Progenitor cell of endocrine pancreas (in vitro differentiated cells): ENCODE measurements at regions not wholly inside any gene's neighbourhood (a gene's known extent, or its start where the extent isn't known, plus 50 kb on each side); places are given as distances from the start of the nearest gene placed in this dataset.

Experiments
- DNase-seq: peaks from one replicate; pipeline ENCODE4 v3.0.0; 2021; ENCODE audit warnings: low spot score; ENCODE audit not compliant: unreplicated experiment
- H3K27ac Mint-ChIP-seq: 2 replicates; pipeline ENCODE4 v1.8.0; 2021; ENCODE audit warnings: mild to moderate bottlenecking, moderate library complexity, mixed read lengths
- H3K27me3 Mint-ChIP-seq: 2 replicates; pipeline ENCODE4 v1.8.0; 2021; ENCODE audit warnings: mixed read lengths
- H3K36me3 Mint-ChIP-seq: 2 replicates; pipeline ENCODE4 v1.8.0; 2022; ENCODE audit warnings: mixed read lengths; ENCODE audit not compliant: insufficient read depth
- H3K4me1 Mint-ChIP-seq: 2 replicates; pipeline ENCODE4 v1.8.0; 2021; ENCODE audit warnings: low read depth, mixed read lengths
- H3K4me3 Mint-ChIP-seq: 2 replicates; pipeline ENCODE4 v1.8.0; 2021; ENCODE audit warnings: low read depth, mild to moderate bottlenecking, moderate library complexity, mixed read lengths
- H3K9me3 Mint-ChIP-seq: 2 replicates; pipeline ENCODE4 v1.8.0; 2021; ENCODE audit warnings: low read depth, mixed read lengths
- TF ChIP-seq, protein P1 (sequence below): fragments of 200-600 bp; sonication (generic); IDR thresholded peaks from one replicate; pipeline ENCODE4 v1.5.0; 2021; ENCODE audit warnings: antibody characterized with exemption, mild to moderate bottlenecking; ENCODE audit not compliant: unreplicated experiment

DNA sequence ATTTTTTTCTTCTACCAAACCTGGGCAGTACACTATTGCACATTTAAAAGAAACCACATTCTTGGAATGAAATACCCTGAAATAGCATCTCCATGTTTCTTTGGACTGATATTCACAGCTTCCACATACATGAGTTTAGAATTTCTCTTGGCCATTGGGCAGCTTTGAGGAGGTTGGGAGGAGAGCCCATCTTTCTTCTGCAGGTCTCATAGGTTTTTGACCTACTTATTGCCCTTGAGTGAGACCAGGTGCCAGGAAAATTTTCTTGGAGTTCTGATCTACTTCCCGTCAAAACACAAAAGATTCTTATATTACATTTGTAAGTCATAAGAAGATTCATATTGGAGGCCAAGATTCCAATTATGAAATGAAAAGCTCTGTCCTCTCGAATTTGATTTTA is 212.0 kb downstream of the IBTK start:
- Mint-ChIP-seq H3K4me1 (no peaks in the 10 kb centered on the region), H3K27me3 (no peaks in the 10 kb centered on the region), H3K36me3 (no peaks in the 10 kb centered on the region), H3K27ac (no peak overlapping the region), H3K4me3 (no peak overlapping the region), H3K9me3 (no peaks in the 10 kb centered on the region)
- DNase-seq = no peak
- TF ChIP-seq, protein P1, sequence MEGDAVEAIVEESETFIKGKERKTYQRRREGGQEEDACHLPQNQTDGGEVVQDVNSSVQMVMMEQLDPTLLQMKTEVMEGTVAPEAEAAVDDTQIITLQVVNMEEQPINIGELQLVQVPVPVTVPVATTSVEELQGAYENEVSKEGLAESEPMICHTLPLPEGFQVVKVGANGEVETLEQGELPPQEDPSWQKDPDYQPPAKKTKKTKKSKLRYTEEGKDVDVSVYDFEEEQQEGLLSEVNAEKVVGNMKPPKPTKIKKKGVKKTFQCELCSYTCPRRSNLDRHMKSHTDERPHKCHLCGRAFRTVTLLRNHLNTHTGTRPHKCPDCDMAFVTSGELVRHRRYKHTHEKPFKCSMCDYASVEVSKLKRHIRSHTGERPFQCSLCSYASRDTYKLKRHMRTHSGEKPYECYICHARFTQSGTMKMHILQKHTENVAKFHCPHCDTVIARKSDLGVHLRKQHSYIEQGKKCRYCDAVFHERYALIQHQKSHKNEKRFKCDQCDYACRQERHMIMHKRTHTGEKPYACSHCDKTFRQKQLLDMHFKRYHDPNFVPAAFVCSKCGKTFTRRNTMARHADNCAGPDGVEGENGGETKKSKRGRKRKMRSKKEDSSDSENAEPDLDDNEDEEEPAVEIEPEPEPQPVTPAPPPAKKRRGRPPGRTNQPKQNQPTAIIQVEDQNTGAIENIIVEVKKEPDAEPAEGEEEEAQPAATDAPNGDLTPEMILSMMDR = no peak

DNA sequence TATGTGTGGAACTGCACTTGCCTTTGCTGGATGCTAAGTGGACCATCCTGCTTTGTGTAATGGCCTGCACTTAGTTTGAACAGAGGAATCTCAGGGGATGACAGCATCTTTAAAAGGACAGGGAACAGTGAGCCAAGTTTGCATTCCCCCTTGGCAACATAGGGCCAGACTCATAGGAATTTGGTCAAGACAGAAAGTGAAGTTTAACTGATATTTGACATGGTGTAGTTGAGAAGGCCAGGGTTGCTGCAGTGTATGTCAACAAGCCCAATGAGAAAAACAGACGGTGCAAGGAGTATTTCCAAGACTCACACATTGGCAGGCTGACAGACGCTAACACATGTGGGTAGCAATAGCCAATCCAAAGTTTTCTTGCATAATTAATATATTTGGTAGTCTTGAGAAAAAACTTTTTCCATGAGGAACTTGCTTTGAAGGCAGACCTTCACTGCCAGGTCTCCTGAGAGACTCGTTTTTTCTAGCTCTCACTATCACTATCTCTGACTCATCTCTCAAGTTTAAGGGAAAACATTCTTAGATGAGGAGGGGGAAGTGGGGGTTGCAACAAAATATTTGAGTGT is 213.8 kb downstream of the IBTK start:
- no peak overlapping the region for H3K27ac Mint-ChIP-seq
- no peaks in the 10 kb centered on the region for H3K36me3 Mint-ChIP-seq
- TF ChIP-seq, protein P1 = no peak
- H3K4me1 Mint-ChIP-seq = no peaks in the 10 kb centered on the region
- no peak for DNase-seq
- no peaks in the 10 kb centered on the region for H3K9me3 Mint-ChIP-seq
- no peaks in the 10 kb centered on the region for H3K27me3 Mint-ChIP-seq
- no peak overlapping the region for H3K4me3 Mint-ChIP-seq

DNA sequence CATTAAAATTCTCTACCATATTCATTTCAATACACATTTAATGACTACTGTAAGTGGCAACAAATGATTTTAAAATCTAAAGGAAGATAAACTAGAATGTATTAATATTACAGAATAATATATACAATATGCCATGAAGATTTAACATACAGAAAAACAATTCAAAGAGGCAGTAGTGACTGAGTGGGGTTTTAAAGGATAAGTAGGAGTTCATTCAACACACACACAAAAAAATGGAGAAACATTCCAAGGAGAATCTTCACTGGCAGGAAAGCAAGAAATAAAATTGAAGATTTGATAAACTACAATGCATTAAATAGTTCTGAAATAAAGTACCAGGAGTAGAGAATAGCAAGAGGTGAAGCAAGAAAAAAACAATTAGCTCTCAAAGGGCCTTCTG is 215.1 kb downstream of the IBTK start:
- no peaks in the 10 kb centered on the region for H3K27me3 Mint-ChIP-seq
- H3K9me3 Mint-ChIP-seq = no peaks in the 10 kb centered on the region
- TF ChIP-seq, protein P1 = no peak
- H3K27ac Mint-ChIP-seq = no peak overlapping the region
- no peak overlapping the region for H3K4me3 Mint-ChIP-seq
- no peaks in the 10 kb centered on the region for H3K36me3 Mint-ChIP-seq
- H3K4me1 Mint-ChIP-seq = no peaks in the 10 kb centered on the region
- no peak for DNase-seq

DNA sequence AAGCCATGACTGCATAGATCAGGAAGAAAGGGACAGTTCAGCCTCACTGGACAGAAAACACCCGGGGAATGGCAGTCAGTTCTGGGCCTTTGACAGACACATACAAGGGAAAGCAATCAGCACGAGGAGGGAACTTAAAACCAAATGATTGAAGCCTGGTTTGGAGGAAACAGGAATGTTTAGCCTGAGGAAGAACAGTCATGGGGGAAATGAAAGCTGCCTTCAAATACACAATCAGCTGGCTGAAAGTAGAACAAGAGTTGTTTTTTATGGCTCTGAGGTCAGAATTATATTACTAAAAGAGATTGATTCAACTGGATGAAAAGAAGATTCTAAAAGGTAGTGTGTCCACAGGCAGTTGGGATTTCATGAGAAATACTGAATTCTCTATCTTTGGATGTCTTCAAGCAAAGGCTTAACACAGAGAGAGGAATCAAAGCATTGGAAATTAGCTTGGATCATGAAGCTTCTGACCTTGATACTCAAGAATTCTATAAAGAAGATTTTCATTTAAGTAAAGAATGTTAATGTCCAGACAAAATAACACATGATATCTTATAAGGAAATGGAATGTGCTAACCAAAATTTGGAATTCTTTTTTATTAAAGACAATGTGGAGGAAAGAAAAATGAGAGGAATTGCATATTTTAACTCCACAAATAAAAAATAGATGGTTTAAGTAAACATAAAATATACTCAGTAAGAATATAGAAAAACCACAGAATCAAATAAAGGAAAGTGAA is 216.6 kb downstream of the IBTK start:
- Mint-ChIP-seq H3K9me3 (no peaks in the 10 kb centered on the region), H3K4me1 (no peaks in the 10 kb centered on the region), H3K27ac (no peak overlapping the region), H3K36me3 (no peaks in the 10 kb centered on the region), H3K27me3 (no peaks in the 10 kb centered on the region), H3K4me3 (no peak overlapping the region)
- TF ChIP-seq, protein P1 = no peak
- DNase-seq = no peak

DNA sequence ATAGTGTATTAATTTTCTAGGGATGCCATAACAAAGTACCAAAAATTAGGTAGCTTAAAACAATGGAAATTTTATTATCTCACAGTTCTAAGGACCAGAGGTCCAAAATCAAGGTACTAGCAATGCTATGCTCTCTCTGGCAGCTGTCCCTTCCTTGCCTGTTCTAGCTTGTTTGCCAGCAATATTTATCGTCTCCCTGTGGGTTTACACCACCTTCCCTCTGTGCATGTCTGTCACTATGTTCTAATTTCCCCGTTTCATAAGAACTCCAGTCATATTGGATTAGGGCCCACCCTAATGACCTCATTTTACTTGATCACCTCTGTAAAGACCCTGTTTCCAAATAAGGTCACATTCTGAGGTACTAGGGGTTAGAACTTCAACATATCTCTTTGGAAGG is 217.2 kb downstream of the IBTK start:
- Mint-ChIP-seq H3K27me3 (no peaks in the 10 kb centered on the region), H3K36me3 (no peaks in the 10 kb centered on the region), H3K27ac (no peak overlapping the region), H3K4me1 (no peaks in the 10 kb centered on the region), H3K4me3 (no peak overlapping the region), H3K9me3 (no peaks in the 10 kb centered on the region)
- no peak for DNase-seq
- TF ChIP-seq, protein P1 = no peak
